Mesendoderm (in vitro differentiated cells): ENCODE measurements at regions not wholly inside any gene's neighbourhood (a gene's known extent, or its start where the extent isn't known, plus 50 kb on each side); places are given as distances from the start of the nearest gene placed in this dataset.

Source experiments
- DNase-seq: peaks from one replicate; pipeline ENCODE4 v3.0.0; 2013
- H2AK5ac ChIP-seq: 2 replicates; pipeline ENCODE4 v1.6.1; 2013; ENCODE audit warnings: low read length, inconsistent platforms
- H2BK120ac ChIP-seq: 2 replicates; pipeline ENCODE4 v1.6.1; 2013; ENCODE audit warnings: low read depth, mild to moderate bottlenecking, low read length, moderate library complexity, mixed read lengths
- H2BK15ac ChIP-seq: replicated peaks from 2 replicates; pipeline ENCODE4 v1.6.1; 2013; ENCODE audit warnings: low read depth, mild to moderate bottlenecking, moderate library complexity
- H2BK5ac ChIP-seq: 2 replicates; pipeline ENCODE4 v1.6.1; 2013; ENCODE audit warnings: low read length, inconsistent platforms
- H3K18ac ChIP-seq: 2 replicates; pipeline ENCODE4 v1.6.1; 2013; ENCODE audit warnings: mild to moderate bottlenecking, low read length, mixed read lengths
- H3K23ac ChIP-seq: one replicate; pipeline ENCODE4 v1.6.1; 2013; ENCODE audit warnings: low read length
- H3K27ac ChIP-seq: 2 replicates; pipeline ENCODE4 v1.5.1; 2013; ENCODE audit warnings: low read depth, mild to moderate bottlenecking, inconsistent platforms, low read length, moderate library complexity
- H3K27me3 ChIP-seq: 2 replicates; pipeline ENCODE4 v1.6.1; 2013; ENCODE audit warnings: low read length, control low read depth, mild to moderate bottlenecking, inconsistent platforms; ENCODE audit not compliant: insufficient read depth, poor library complexity
- H3K36me3 ChIP-seq: 2 replicates; pipeline ENCODE4 v1.6.1; 2013; ENCODE audit warnings: low read length, inconsistent platforms; ENCODE audit not compliant: control insufficient read depth, insufficient read depth
- H3K4ac ChIP-seq: one replicate; pipeline ENCODE4 v1.6.1; 2013; ENCODE audit warnings: low read depth, mild to moderate bottlenecking, low read length, moderate library complexity
- H3K4me1 ChIP-seq: 2 replicates; pipeline ENCODE4 v1.6.1; 2013; ENCODE audit warnings: low read depth, low read length, inconsistent platforms; ENCODE audit not compliant: control insufficient read depth
- H3K4me2 ChIP-seq: 2 replicates; pipeline ENCODE4 v1.6.1; 2013; ENCODE audit warnings: low read length
- H3K4me3 ChIP-seq: 2 replicates; pipeline ENCODE4 v1.5.1; 2013; ENCODE audit warnings: mild to moderate bottlenecking, low read length
- H3K56ac ChIP-seq: one replicate; pipeline ENCODE4 v1.6.1; 2013; ENCODE audit warnings: low read length
- H3K79me1 ChIP-seq: 2 replicates; pipeline ENCODE4 v1.6.1; 2013; ENCODE audit warnings: low read length, inconsistent platforms
- H3K79me2 ChIP-seq: 2 replicates; pipeline ENCODE4 v1.6.1; 2013; ENCODE audit warnings: mild to moderate bottlenecking, low read length; ENCODE audit not compliant: control insufficient read depth, insufficient read depth
- H3K9ac ChIP-seq: 2 replicates; pipeline ENCODE4 v1.6.1; 2013; ENCODE audit warnings: low read length, inconsistent platforms
- H4K5ac ChIP-seq: one replicate; pipeline ENCODE4 v1.6.1; 2013; ENCODE audit warnings: low read length
- H4K8ac ChIP-seq: one replicate; pipeline ENCODE4 v1.6.1; 2013; ENCODE audit warnings: low read depth, mild to moderate bottlenecking, control low read depth, low read length, moderate library complexity
- WGBS: extraction: QIAGEN DNeasy Blood & Tissue Kit; methylation state at CpG from one replicate; pipeline ENCODE4 v1.1.7; 2013; ENCODE audit warnings: low lambda C conversion rate, missing lambda C conversion rate; ENCODE audit not compliant: insufficient coverage; ENCODE audit errors: extremely low coverage; 5-methylcytosine and 5-hydroxymethylcytosine counted together

DNA sequence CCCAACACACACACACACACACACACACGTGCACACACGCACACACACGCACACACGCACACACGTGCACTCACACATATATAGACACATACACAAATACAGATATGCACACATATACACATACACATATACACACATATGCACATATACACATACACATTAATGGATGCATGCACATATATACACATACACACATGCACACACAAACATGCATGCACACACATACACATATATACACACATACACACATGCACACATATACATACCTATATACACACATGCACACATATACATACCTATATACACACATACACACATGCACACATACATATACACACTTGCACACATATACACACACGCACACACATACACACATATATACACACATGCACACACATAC lies 312.4 kb upstream of the PFKP start:
- WGBS = no CpG with 5 or more reads among the region's 6 CpGs
- Histone ChIP-seq H4K8ac (no peak overlapping the region), H2BK5ac (no peak overlapping the region), H3K23ac (no peak overlapping the region), H3K4ac (no peak overlapping the region), H3K56ac (no peak overlapping the region), H3K36me3 (no peaks in the 10 kb centered on the region), H2AK5ac (no peak overlapping the region), H2BK120ac (no peak overlapping the region), H3K18ac (no peak overlapping the region), H3K27me3 (no peaks in the 10 kb centered on the region), H2BK15ac (no peak overlapping the region), H3K4me2 (no peak overlapping the region), H3K79me2 (no peaks in the 10 kb centered on the region), H3K79me1 (no peaks in the 10 kb centered on the region), H3K9ac (no peak overlapping the region), H3K27ac (no peak overlapping the region), H3K4me1 (no peaks in the 10 kb centered on the region), H3K4me3 (no peak overlapping the region), H4K5ac (no peak overlapping the region)
- DNase-seq = no peak

DNA sequence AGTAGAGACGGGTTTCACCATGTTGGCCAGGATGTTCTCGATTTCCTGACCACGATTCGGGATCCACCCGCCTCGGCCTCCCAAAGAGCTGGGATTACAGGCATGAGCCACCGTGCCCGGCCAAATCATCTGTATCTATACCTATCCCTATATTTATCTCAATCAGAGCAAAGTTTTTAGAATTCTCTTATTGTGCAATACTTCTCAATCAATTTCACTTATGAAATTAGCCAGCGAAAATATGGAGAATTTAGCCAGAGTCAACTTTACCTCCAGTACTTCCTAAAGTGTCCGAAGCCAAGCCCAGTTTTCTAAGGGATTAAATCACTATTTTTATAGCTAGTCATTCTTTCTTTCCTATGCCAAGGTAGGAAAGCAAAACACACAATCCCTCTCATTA lies 319.1 kb upstream of the PFKP start:
- H3K79me2 ChIP-seq = no peaks in the 10 kb centered on the region
- no peaks in the 10 kb centered on the region for H3K4me1 ChIP-seq
- no peak overlapping the region for H2BK15ac ChIP-seq
- no peaks in the 10 kb centered on the region for H3K36me3 ChIP-seq
- H2AK5ac ChIP-seq = no peak overlapping the region
- H3K4me3 ChIP-seq = no peak overlapping the region
- no CpG with 5 or more reads among the region's 10 CpGs for WGBS
- H3K79me1 ChIP-seq = no peaks in the 10 kb centered on the region
- H3K4me2 ChIP-seq = no peak overlapping the region
- no peak overlapping the region for H4K5ac ChIP-seq
- no peak overlapping the region for H3K56ac ChIP-seq
- no peak overlapping the region for H3K23ac ChIP-seq
- H4K8ac ChIP-seq = no peak overlapping the region
- no peak overlapping the region for H3K18ac ChIP-seq
- no peak overlapping the region for H3K27ac ChIP-seq
- no peak for DNase-seq
- no peak overlapping the region for H2BK5ac ChIP-seq
- H3K9ac ChIP-seq = no peak overlapping the region
- no peak overlapping the region for H2BK120ac ChIP-seq
- no peaks in the 10 kb centered on the region for H3K27me3 ChIP-seq
- H3K4ac ChIP-seq = no peak overlapping the region

DNA sequence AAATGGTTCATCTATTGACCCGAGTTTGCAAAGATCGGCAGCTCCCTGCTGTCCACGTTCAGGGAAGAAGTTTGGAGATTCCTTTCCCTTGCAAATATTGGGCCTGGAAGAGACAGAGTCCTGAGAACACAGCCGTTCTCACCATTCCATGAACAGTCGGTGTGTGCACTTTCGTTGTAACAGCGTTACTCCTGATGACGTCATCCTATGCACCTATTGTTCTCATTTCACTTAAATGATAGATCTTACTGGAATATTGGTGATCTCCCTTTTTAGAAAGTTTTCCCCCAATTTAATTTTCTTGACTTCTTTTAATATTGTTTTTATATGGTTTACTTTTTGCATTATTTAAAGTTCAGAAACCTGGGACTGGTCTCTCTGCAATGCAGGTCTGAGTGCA lies 320.7 kb upstream of the PFKP start:
- H4K8ac ChIP-seq = no peak overlapping the region
- DNase-seq = no peak
- no peak overlapping the region for H3K4me3 ChIP-seq
- no CpG with 5 or more reads among the region's 8 CpGs for WGBS
- H3K18ac ChIP-seq = no peak overlapping the region
- H4K5ac ChIP-seq = no peak overlapping the region
- H3K79me1 ChIP-seq = no peaks in the 10 kb centered on the region
- H2BK15ac ChIP-seq = no peak overlapping the region
- no peak overlapping the region for H3K27ac ChIP-seq
- no peak overlapping the region for H3K56ac ChIP-seq
- no peaks in the 10 kb centered on the region for H3K27me3 ChIP-seq
- H2AK5ac ChIP-seq = no peak overlapping the region
- no peaks in the 10 kb centered on the region for H3K79me2 ChIP-seq
- no peaks in the 10 kb centered on the region for H3K4me1 ChIP-seq
- no peak overlapping the region for H3K9ac ChIP-seq
- H2BK5ac ChIP-seq = no peak overlapping the region
- no peak overlapping the region for H3K4ac ChIP-seq
- H2BK120ac ChIP-seq = no peak overlapping the region
- H3K36me3 ChIP-seq = no peaks in the 10 kb centered on the region
- H3K4me2 ChIP-seq = no peak overlapping the region
- no peak overlapping the region for H3K23ac ChIP-seq

DNA sequence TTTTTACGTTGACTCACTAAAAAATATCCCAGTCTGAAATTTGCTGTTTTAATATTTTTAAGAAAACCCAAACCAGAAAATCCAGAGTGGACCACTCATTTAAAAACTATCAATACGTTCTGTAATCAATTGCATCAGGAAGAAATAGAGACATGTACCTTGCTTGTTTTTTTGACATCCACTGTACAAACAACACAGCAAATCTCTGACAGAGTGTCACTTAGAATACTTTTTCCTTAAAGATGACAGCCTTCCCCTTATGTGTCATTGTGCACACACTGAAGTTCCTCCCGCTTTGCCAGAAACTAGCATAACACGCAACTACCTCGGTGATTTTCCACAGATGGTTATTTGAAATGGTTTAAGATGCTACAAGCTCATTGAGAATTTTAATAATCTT lies 321.7 kb upstream of the PFKP start:
- Histone ChIP-seq H3K4ac (no peak overlapping the region), H2BK15ac (no peak overlapping the region), H3K18ac (no peak overlapping the region), H3K27me3 (no peaks in the 10 kb centered on the region), H3K4me1 (no peaks in the 10 kb centered on the region), H3K23ac (no peak overlapping the region), H3K79me1 (no peaks in the 10 kb centered on the region), H3K79me2 (no peaks in the 10 kb centered on the region), H3K9ac (no peak overlapping the region), H2BK120ac (no peak overlapping the region), H3K27ac (no peak overlapping the region), H3K4me2 (no peak overlapping the region), H4K5ac (no peak overlapping the region), H4K8ac (no peak overlapping the region), H3K56ac (no peak overlapping the region), H3K36me3 (no peaks in the 10 kb centered on the region), H3K4me3 (no peak overlapping the region), H2BK5ac (no peak overlapping the region), H2AK5ac (no peak overlapping the region)
- WGBS = no CpG with 5 or more reads among the region's 5 CpGs
- DNase-seq = no peak

DNA sequence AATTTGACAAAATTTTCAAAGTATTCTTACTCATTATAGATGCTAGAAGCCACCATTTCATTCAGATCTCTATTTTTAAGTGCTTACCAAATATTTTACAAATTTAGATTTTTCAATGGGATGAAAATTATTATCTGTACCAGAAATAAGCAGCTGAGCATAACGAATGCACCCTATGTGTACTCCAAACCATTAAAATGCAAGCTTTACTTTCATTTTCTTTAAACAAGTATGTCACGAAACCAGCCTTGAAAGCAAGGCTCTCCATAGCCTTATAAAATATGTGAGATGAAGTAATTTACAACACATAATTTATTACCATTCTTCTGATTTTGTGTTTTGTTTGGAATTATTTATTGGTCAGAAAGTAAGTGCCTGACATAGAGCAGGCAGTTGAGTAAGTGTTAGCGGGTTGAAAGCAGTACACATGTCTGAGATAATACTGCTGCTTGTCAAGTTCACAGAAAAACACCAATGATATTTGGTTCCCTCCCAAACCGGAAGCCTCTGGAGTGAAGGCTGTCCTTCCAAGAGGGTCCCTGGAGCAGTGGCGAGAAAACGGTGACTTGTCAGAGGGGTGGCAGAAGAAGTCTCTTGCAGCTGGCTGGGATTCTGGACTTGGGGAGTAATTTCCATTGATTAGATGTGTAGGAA lies 322.7 kb upstream of the PFKP start:
- no peak overlapping the region for H3K4ac ChIP-seq
- no peak overlapping the region for H2BK5ac ChIP-seq
- H3K4me3 ChIP-seq = no peak overlapping the region
- H3K56ac ChIP-seq = no peak overlapping the region
- no peaks in the 10 kb centered on the region for H3K27me3 ChIP-seq
- H3K79me1 ChIP-seq = no peaks in the 10 kb centered on the region
- no peak overlapping the region for H3K9ac ChIP-seq
- no peak overlapping the region for H2BK120ac ChIP-seq
- H2AK5ac ChIP-seq = no peak overlapping the region
- no peaks in the 10 kb centered on the region for H3K79me2 ChIP-seq
- no peaks in the 10 kb centered on the region for H3K4me1 ChIP-seq
- H4K8ac ChIP-seq = no peak overlapping the region
- H4K5ac ChIP-seq = no peak overlapping the region
- H3K36me3 ChIP-seq = no peaks in the 10 kb centered on the region
- H3K18ac ChIP-seq = no peak overlapping the region
- no peak overlapping the region for H3K23ac ChIP-seq
- H2BK15ac ChIP-seq = no peak overlapping the region
- no CpG with 5 or more reads among the region's 6 CpGs for whole genome bisulfite sequencing
- H3K27ac ChIP-seq = no peak overlapping the region
- H3K4me2 ChIP-seq = no peak overlapping the region
- no peak for DNase-seq

DNA sequence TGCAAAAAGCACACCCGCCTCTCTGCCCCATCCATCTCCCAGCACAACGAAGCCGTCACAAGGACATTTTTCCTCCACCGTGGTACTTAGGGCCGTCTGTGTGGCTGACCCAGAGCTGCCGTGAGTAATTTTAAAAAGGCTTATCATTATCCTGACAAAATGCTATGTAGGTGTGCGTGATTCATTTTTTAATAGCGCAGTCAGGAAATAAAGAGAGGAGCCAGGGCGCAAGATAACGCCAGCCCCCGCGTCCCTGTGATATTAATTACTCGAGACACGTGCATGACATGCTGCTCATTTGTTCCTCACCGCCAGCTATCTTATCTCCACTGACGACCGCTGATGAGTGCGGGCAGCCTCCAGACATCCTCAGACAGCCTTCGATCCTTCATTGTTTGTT lies 332.7 kb upstream of the PFKP start:
- no peak overlapping the region for H2BK120ac ChIP-seq
- no peak overlapping the region for H2BK15ac ChIP-seq
- no peak overlapping the region for H3K4me2 ChIP-seq
- H3K4ac ChIP-seq = no peak overlapping the region
- no CpG with 5 or more reads among the region's 19 CpGs for WGBS
- H3K27me3 ChIP-seq = no peaks in the 10 kb centered on the region
- no peak overlapping the region for H2BK5ac ChIP-seq
- H3K27ac ChIP-seq = no peak overlapping the region
- H3K56ac ChIP-seq = no peak overlapping the region
- no peak overlapping the region for H3K18ac ChIP-seq
- H3K79me1 ChIP-seq = no peaks in the 10 kb centered on the region
- no peak overlapping the region for H4K5ac ChIP-seq
- H4K8ac ChIP-seq = no peak overlapping the region
- H3K23ac ChIP-seq = no peak overlapping the region
- H3K4me3 ChIP-seq = no peak overlapping the region
- no peak for DNase-seq
- H3K36me3 ChIP-seq = no peaks in the 10 kb centered on the region
- no peak overlapping the region for H3K9ac ChIP-seq
- H2AK5ac ChIP-seq = no peak overlapping the region
- H3K4me1 ChIP-seq = no peaks in the 10 kb centered on the region
- no peaks in the 10 kb centered on the region for H3K79me2 ChIP-seq
